ENCODE measurements at regions not wholly inside any gene's neighbourhood (a gene's known extent, or its start where the extent isn't known, plus 50 kb on each side); places are given as distances from the start of the nearest gene placed in this dataset.

DNA sequence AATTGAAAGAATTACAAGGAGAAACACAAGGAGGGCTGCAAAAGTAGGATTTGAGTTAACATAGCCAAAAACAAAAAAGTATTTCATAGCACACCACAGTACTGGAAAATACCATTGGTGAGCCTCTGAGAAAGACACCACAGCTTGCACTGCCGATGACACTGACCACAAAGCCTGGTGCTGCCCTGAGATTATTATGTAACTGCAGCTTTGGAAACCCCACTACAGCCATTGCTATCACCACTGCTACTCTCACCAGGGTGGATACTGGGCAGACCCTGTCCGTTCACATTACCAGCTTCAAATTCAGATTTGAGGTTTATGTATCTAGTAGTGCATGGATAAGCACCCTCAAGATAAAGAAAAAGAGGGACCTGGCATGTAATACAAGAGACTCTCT is 1246.7 kb upstream of the SORCS1 start:
- H3K4me1 ChIP-seq (ENCODE audit: control insufficient read depth in 4 of 4, insufficient read depth in 4 of 4, low read length in 3 of 4), result no peaks in the 10 kb centered on the region
- no peaks in the 10 kb centered on the region for H3K9me3 ChIP-seq (ENCODE audit: control insufficient read depth in 4 of 4, low read length in 3 of 4)
- no peak for DNase-seq (ENCODE audit: low spot score)
- no peak overlapping the region for H3K9ac ChIP-seq (ENCODE audit: low read depth in 1 of 2, low read length in 2 of 2)
- H3K27ac ChIP-seq (ENCODE audit: low read depth in 1 of 2, low read length in 2 of 2), result no peak overlapping the region
- H3K4me3 ChIP-seq (ENCODE audit: low read depth in 1 of 3, low read length in 3 of 3), result no peak overlapping the region
- H3K27me3 ChIP-seq (ENCODE audit: control insufficient read depth in 4 of 4, insufficient read depth in 4 of 4, low read length in 3 of 4), result peaks cover 0 to 4% (median 0%) of the 10 kb centered on the region in 4 donors
- 75% methylated on average over 2 of the region's 2 CpGs for WGBS
- no peaks in the 10 kb centered on the region for H3K36me3 ChIP-seq (ENCODE audit: control insufficient read depth in 4 of 4, insufficient read depth in 3 of 4, low read depth in 1 of 4, low read length in 3 of 4)
- TF ChIP-seq, protein P1, sequence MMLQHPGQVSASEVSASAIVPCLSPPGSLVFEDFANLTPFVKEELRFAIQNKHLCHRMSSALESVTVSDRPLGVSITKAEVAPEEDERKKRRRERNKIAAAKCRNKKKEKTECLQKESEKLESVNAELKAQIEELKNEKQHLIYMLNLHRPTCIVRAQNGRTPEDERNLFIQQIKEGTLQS (IDR thresholded peaks at IDR 0.05), result no peak
- TF ChIP-seq, protein P2, sequence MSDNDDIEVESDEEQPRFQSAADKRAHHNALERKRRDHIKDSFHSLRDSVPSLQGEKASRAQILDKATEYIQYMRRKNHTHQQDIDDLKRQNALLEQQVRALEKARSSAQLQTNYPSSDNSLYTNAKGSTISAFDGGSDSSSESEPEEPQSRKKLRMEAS (IDR thresholded peaks at IDR 0.05), result no peak
- TF ChIP-seq FOXA1 (IDR thresholded peaks at IDR 0.05), result no peak

GRCh38 chr10:108410236-108410635 is 1245.7 kb upstream of the SORCS1 start:
- Histone ChIP-seq H3K4me3 (ENCODE audit: low read depth in 1 of 3, low read length in 3 of 3) (no peak overlapping the region), H3K27ac (ENCODE audit: low read depth in 1 of 2, low read length in 2 of 2) (no peak overlapping the region), H3K27me3 (ENCODE audit: control insufficient read depth in 4 of 4, insufficient read depth in 4 of 4, low read length in 3 of 4) (peaks cover 0 to 4% (median 0%) of the 10 kb centered on the region in 4 donors), H3K36me3 (ENCODE audit: control insufficient read depth in 4 of 4, insufficient read depth in 3 of 4, low read depth in 1 of 4, low read length in 3 of 4) (no peaks in the 10 kb centered on the region), H3K4me1 (ENCODE audit: control insufficient read depth in 4 of 4, insufficient read depth in 4 of 4, low read length in 3 of 4) (no peaks in the 10 kb centered on the region), H3K9ac (ENCODE audit: low read depth in 1 of 2, low read length in 2 of 2) (no peak overlapping the region), H3K9me3 (ENCODE audit: control insufficient read depth in 4 of 4, low read length in 3 of 4) (no peaks in the 10 kb centered on the region)
- no peak for DNase-seq (ENCODE audit: low spot score)
- WGBS, result 70% methylated on average over 1 of the region's 1 CpG
- TF ChIP-seq HNF4G (IDR thresholded peaks at IDR 0.05) (no peak), NR2F2 (IDR thresholded peaks at IDR 0.05) (no peak), SP1 (IDR thresholded peaks at IDR 0.05) (no peak)

- Histone ChIP-seq H3K9ac (ENCODE audit: low read depth in 1 of 2, low read length in 2 of 2) (no peak overlapping the region), H3K36me3 (ENCODE audit: control insufficient read depth in 4 of 4, insufficient read depth in 3 of 4, low read depth in 1 of 4, low read length in 3 of 4) (no peaks in the 10 kb centered on the region), H3K4me1 (ENCODE audit: control insufficient read depth in 4 of 4, insufficient read depth in 4 of 4, low read length in 3 of 4) (no peaks in the 10 kb centered on the region), H3K27me3 (ENCODE audit: control insufficient read depth in 4 of 4, insufficient read depth in 4 of 4, low read length in 3 of 4) (peaks cover 0 to 4% (median 0%) of the 10 kb centered on the region in 4 donors), H3K9me3 (ENCODE audit: control insufficient read depth in 4 of 4, low read length in 3 of 4) (no peaks in the 10 kb centered on the region), H3K4me3 (ENCODE audit: low read depth in 1 of 3, low read length in 3 of 3) (no peak overlapping the region), H3K27ac (ENCODE audit: low read depth in 1 of 2, low read length in 2 of 2) (no peak overlapping the region)
- no peak for TF ChIP-seq ZBTB33 (IDR thresholded peaks at IDR 0.05)
- TF ChIP-seq JUND (IDR thresholded peaks at IDR 0.05), result no peak
- TF ChIP-seq, protein P2 (IDR thresholded peaks at IDR 0.05), result no peak
- no peak for TF ChIP-seq EGR1 (IDR thresholded peaks at IDR 0.05; ENCODE audit: low read depth in 2 of 2)
- TF ChIP-seq FOXA1 (IDR thresholded peaks at IDR 0.05), result no peak
- DNase-seq (ENCODE audit: low spot score), result no peak
Measured at GRCh38 chr10:108409306-108409705, 1244.8 kb upstream of the SORCS1 start.

DNA sequence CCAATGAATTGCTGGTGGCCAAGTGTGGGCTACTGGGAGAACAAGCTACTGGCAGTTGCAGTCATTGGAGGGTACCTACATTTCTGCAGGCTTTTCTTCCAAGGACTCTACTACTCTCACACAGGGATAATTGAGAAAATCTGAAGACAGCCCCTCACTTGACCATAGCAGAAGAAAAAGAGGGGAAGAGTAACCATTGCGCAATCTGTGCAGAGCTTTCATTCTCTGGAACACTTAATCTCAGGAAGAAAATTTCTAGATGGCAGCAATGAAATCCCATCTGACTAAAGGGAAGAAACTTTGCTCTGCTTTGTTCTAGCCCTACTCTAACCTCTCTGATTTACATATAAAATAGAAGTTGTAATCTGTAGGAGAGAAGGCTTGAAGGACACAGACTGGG is 1239.6 kb upstream of the SORCS1 start:
- no peak for DNase-seq (ENCODE audit: low spot score)
- 93% methylated on average over 1 of the region's 1 CpG for WGBS
- Histone ChIP-seq H3K9me3 (ENCODE audit: control insufficient read depth in 4 of 4, low read length in 3 of 4) (no peaks in the 10 kb centered on the region), H3K9ac (ENCODE audit: low read depth in 1 of 2, low read length in 2 of 2) (no peak overlapping the region), H3K4me1 (ENCODE audit: control insufficient read depth in 4 of 4, insufficient read depth in 4 of 4, low read length in 3 of 4) (no peaks in the 10 kb centered on the region), H3K27ac (ENCODE audit: low read depth in 1 of 2, low read length in 2 of 2) (no peak overlapping the region), H3K27me3 (ENCODE audit: control insufficient read depth in 4 of 4, insufficient read depth in 4 of 4, low read length in 3 of 4) (no peaks in the 10 kb centered on the region), H3K4me3 (ENCODE audit: low read depth in 1 of 3, low read length in 3 of 3) (no peak overlapping the region), H3K36me3 (ENCODE audit: control insufficient read depth in 4 of 4, insufficient read depth in 3 of 4, low read depth in 1 of 4, low read length in 3 of 4) (no peaks in the 10 kb centered on the region)
- no peak for TF ChIP-seq JUND (IDR thresholded peaks at IDR 0.05)
- TF ChIP-seq RXRA (IDR thresholded peaks at IDR 0.05), result no peak
- no peak for TF ChIP-seq SP1 (IDR thresholded peaks at IDR 0.05)
- no peak for TF ChIP-seq ZBTB33 (IDR thresholded peaks at IDR 0.05)
- no peak for TF ChIP-seq FOXA2 (IDR thresholded peaks at IDR 0.05)
- TF ChIP-seq RAD21 (IDR thresholded peaks at IDR 0.05), result no peak
- TF ChIP-seq, protein P2 (IDR thresholded peaks at IDR 0.05), result no peak
- TF ChIP-seq CTCF (IDR thresholded peaks at IDR 0.05; ENCODE audit: low read depth, low read length, missing input control), result no peak
- TF ChIP-seq NR2F2 (IDR thresholded peaks at IDR 0.05), result no peak
- TF ChIP-seq HNF4G (IDR thresholded peaks at IDR 0.05), result no peak
- TF ChIP-seq HNF4A (conservative IDR thresholded peaks at IDR 0.05), result no peak
- TF ChIP-seq YY1 (IDR thresholded peaks at IDR 0.05), result no peak
- no peak for TF ChIP-seq EGR1 (IDR thresholded peaks at IDR 0.05; ENCODE audit: low read depth in 2 of 2)

Measured in liver (tissue), 8 donors.